GM08714 (cell line): ENCODE measurements at regions not wholly inside any gene's neighbourhood (a gene's known extent, or its start where the extent isn't known, plus 50 kb on each side); places are given as distances from the start of the nearest gene placed in this dataset.
"Not testable (repeated sequence)": the region's sequence is repeated elsewhere in the genome, so short reads cannot be mapped to it uniquely, and the experiment has no call there.

Experiments used
- H3K4me3 ChIP-seq: fragments of 200-500 bp; sonication (Bioruptor generic); 2 replicates; pipeline ENCODE4 v1.5.1; 2014; ENCODE audit warnings: mild to moderate bottlenecking, low read length, inconsistent platforms
- ZNF274 ChIP-seq: IDR thresholded peaks from 2 replicates; pipeline ENCODE4 v1.6.1; 2012; ENCODE audit warnings: mild to moderate bottlenecking, low read depth, low read length

DNA sequence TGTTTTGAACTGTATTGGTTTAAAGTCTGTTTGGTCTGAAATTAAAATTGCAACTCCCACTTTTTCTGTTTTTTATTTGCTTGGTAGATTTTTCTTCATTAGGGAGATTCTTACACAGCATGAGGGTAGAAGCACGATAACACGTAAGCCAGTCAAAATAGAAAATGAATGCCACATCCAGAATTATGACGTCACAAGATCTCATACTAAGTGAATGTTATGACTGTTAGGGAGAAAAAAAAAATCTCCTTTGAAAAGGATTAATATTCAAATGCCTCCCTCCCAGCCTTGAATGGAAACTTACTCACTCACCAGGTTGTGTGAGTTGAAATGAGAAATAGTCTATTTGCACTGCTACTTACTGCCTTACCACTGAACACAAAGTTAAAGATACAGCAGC is 670.8 kb downstream of the TFAP2A start:
- no peak overlapping the region for H3K4me3 ChIP-seq
- TF ChIP-seq ZNF274: no peak

DNA sequence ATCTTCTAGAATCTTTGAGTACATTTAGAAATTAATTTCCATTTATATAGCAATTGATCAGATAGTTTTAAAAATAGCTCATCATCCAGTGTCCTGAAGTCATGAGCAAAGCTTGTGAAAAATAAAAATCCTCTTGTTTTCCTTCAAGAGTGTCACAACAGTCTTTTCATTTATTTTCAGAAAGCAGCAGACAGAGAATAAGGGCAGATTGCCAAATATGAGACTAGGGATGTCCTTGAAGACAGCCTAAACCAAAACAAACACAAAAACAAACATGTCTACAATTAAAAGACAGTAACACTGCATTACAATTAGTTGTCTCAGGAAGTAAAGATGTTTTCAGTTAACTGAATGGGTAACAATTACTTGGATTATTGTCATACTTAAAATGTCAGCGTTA is 682.8 kb downstream of the TFAP2A start:
- TF ChIP-seq ZNF274: no peak
- H3K4me3 ChIP-seq: no peak overlapping the region

DNA sequence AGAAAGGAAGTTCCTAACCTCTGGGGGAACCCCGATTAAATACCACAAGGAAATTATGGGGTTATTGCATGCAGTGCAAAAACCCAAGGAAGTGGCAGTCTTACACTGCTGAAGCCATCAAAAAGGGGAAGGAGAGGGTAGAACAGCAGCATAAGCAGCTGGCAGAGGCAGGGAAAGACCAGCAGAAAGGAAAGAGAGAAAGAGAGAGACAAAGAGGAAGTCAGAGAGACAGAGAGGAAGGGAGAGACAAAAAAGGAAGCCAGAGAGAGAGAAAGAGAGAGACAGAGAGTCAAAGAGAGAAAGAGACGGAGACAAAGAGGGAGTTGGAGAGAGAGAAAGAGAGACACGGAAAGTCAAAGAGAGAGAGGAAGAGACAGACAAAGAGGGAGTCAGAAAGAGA is 689.1 kb downstream of the TFAP2A start:
- H3K4me3 ChIP-seq: not testable (repeated sequence)

DNA sequence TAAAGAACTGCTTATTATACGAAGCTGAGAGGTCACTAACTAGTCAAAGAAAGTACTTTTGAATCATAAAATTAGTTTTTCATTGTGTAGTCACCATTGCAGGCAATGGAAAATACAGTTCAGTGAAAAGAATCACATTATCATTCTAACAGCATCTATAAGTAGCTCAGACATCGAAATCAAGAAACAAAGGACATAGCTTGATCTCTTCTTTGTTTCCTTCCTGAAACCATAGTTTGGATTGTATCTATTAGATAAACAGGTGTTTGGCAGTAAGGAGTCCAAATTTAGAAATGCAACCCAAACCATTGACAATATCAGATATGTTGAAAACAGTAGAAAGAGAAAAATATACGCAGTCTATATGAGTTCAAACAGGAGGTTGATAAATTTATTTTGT is 697.3 kb downstream of the TFAP2A start:
- H3K4me3 ChIP-seq: no peak overlapping the region

DNA sequence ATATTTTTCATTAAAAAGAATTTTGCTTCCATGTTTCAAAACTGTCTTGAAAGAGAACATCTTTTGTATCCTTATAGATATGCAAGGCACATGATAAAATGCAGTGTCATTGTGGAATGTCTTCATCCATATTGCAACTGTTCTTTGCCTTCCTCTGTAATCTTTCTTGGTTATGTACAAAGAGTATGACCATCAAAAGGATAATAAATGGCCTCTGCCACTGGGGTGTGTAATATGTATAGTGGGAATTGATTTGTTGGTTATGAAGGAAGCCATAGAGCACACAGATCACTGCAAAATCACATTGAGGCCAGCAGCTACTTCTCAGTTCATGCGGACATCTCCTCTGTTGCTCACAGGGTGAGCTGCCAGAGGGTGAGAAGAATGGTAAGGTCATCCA is 703.5 kb downstream of the TFAP2A start:
- no peak for TF ChIP-seq ZNF274
- no peak overlapping the region for H3K4me3 ChIP-seq

More for the DNA sequence above, 697.3 kb downstream of the TFAP2A start:
- TF ChIP-seq ZNF274: no peak

DNA sequence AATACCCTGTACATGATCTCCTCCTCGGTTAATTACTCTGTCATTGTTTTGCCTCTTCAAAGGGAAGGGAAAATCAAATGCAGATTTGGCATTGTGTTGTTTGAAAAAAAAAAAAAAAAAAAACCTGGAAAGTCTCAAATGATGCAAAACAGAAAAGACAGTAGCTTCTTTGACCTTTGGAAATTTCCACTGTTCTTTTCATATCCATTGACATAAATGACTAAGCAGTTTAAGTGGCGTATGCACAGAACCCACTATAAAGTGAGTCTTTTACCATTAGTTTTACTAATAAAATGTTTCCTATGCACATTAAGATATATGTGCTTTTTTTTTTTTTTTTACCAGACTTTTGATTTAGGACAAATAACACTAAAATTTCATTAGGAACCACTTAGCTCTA is 704.3 kb downstream of the TFAP2A start:
- H3K4me3 ChIP-seq: no peak overlapping the region
- TF ChIP-seq ZNF274: no peak

DNA sequence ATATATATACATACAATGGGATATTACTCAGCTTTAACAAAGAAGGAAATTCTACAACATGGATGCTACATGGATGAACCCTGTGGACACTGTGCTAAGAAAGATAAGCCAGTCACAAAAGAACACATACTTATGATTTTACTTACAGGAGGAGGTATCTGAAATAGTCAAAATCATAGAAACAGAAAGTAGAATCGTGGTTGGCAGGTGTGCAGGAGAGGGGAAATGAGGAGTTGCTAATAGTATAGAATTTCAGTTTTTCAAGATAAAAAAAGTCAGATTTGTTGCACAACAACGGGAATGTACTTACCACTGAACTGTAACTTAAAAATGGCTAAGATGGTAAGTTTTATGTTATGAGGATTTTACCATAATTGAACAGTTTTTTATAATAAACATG is 706.3 kb downstream of the TFAP2A start:
- H3K4me3 ChIP-seq: no peak overlapping the region
- no peak for TF ChIP-seq ZNF274

DNA sequence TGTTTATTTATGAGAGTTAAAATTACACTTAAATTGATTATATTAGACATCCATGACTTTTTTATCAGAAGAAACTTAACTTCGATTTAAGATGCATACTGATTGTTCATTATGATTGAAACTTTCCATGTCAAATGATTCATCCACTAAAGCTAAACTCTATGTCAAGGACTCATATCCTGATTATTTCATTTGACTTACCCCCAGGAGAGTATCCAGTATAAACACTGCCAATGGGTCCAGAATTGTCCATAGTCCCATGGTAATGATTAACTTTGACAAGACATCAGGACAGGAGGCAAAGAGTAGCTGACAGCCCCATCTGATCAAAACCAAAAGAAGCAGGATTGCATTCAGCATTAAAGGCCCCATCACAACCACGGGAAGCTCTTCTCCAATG is 709.9 kb downstream of the TFAP2A start:
- TF ChIP-seq ZNF274: no peak
- no peak overlapping the region for H3K4me3 ChIP-seq

DNA sequence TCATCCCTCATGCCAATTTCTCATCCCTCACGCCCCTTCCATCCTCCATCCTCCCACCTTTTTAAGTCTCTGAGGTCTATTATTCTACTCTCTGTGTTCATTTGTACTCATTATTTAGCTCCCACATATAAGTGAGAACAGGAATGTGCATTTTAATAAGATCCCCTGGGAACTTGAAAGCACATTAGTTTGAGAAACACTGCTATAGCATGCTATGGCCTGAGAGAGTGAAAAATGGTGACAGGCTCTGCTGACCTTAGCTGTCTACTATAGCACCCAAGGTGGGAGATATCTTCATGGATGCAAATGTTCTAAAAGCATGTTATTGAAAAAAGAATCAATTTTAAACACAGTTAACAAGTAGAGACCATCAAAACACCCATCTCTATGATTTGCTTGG is 712.0 kb downstream of the TFAP2A start:
- TF ChIP-seq ZNF274: no peak
- H3K4me3 ChIP-seq: no peak overlapping the region

DNA sequence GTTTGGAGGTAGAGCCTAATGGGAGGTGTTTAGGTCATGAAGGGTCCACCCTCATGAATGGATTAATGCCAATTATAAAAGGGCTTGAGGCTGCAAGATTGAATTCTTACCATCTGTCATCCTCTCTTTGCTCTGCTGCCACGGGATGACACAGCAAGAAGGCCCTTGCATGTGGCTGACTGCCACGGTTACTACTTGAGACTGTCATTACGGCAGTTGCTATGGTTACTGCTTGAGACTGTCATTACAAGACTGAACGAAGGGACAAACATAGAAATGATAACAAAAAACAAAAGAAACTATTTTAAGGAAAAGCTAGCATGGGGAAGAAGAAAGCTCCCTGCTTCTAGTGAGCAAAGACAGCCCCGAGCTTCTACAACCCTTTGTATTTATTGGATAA is 715.0 kb downstream of the TFAP2A start:
- TF ChIP-seq ZNF274: no peak

DNA sequence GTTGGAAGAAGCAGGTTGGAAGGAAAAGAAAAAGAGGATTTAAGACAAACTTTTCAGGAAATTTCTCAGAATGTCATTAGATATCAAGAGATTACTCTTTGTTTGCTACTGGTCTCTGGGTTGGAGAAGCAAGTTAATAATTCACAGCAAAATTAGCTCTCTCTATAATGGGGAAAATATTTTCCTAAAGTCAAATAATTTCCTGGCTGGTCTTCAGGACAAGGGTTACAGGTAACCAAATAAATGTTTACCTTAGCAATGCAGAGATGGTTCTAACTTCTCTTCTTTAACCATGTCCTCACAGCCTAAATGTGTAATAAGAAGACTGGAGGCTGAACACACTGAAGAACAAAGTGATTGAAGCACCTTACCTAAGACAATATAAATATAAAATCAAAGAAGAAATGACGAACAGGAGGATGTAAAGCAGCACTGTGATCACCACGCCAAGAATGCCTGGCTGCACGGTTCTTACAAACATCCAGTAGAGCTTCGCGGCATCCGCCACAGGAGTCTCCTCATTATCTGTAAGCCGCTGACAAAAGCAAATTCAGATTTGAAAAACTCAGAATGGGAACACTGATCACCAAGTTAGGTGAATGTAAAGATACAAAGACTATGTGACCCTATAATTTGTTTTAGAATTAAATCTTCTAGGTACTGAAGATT is 717.5 kb downstream of the TFAP2A start:
- no peak for TF ChIP-seq ZNF274
- H3K4me3 ChIP-seq: no peak overlapping the region

More for the DNA sequence above, 715.0 kb downstream of the TFAP2A start:
- no peak overlapping the region for H3K4me3 ChIP-seq

DNA sequence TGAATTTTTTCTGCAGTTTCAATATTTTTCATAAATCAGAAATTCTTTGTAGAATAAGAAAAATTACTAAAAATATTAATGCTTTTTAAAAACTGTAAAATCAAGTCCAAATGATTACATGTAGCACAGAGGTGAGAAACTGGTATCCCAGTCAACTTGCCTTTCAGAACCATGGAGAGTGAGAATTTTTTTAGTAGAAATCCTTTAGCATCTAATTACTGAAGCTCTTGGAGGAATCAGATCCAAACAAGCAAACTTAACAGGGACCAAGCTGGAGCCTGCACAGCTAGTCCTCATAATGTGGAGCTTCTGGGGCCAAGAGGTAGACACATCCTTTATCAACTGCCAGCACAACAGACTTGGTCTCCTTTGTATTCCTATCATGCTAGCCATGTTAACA is 724.5 kb downstream of the TFAP2A start:
- no peak overlapping the region for H3K4me3 ChIP-seq
- TF ChIP-seq ZNF274: no peak

DNA sequence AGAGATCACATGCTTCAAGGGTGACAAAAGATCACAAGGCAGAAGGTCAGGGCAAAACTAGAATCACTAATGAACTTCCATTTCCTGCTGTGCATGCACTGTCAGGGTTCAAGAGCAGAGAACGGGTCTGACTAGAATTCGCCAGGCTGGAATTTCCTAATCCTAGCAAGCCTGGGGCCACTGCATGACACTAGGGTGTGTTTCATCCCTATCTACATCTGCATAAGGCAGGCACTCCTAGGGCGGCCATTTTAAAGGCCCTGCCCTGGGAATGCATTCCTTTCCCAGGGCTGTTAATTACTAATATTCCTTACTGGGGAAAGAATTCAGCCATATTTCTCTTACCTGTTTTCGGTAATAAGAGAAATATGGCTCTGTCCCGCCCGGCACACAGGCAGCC is 734.1 kb downstream of the TFAP2A start:
- not testable (repeated sequence) for H3K4me3 ChIP-seq

DNA sequence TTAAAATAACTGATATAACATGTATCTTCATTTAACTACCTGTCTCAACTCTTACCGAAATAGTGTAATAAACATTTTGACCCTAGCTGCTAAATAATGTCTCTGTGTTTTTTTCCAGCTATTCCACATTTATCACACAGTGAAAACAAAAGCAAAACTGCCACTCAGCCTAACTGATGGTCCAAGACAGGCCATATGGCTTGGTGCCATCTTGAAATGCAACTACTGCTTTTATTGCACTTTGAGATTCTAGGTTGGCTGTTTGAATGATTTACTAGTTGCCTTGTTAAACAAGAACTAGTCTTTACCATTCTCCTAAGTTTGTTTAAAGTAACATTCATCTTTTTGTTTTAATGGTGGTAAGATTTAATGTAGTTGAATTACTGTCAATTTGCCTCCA is 739.8 kb downstream of the TFAP2A start:
- TF ChIP-seq ZNF274: no peak
- no peak overlapping the region for H3K4me3 ChIP-seq

DNA sequence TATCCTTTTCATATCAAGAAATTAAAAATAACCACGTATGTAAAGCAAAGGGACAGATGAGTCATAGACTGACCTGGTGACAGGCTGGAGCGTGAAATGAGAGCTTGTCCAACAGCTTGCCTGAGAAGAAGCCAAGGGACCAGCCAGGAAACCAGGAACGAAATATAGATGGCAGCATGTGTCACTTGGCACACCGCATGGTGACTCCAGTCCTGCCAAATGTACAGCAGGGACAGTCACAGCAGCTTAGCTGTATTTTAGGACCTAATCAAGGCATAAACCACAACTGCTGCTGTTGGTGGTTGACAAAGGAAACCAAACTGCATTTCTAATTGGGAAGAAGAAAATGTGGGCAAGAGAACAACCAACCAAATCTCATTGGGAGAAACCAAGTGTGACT is 755.0 kb downstream of the TFAP2A start:
- no peak overlapping the region for H3K4me3 ChIP-seq
- no peak for TF ChIP-seq ZNF274

DNA sequence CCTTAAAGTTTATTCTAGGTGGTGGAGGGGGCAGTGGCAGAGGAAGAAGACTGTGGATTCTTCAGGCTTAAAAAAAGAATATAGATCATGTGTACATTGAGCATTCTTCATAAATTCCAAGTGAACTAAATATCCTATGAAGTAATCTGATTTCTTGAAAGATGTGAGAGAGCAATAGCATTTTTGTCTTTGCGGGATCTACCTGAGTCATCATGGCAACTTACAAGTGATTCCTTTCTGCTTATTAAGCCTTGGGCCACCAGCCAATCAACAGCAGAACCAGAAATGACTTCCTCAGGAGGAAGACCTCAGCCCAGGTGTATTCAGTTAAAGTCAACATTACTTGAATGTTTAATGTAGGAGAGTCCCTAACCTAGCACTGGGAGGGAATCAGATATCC is 756.9 kb downstream of the TFAP2A start:
- no peak overlapping the region for H3K4me3 ChIP-seq
- TF ChIP-seq ZNF274: no peak
